ENCODE measurements at regions not wholly inside any gene's neighbourhood (a gene's known extent, or its start where the extent isn't known, plus 50 kb on each side); places are given as distances from the start of the nearest gene placed in this dataset.

DNA sequence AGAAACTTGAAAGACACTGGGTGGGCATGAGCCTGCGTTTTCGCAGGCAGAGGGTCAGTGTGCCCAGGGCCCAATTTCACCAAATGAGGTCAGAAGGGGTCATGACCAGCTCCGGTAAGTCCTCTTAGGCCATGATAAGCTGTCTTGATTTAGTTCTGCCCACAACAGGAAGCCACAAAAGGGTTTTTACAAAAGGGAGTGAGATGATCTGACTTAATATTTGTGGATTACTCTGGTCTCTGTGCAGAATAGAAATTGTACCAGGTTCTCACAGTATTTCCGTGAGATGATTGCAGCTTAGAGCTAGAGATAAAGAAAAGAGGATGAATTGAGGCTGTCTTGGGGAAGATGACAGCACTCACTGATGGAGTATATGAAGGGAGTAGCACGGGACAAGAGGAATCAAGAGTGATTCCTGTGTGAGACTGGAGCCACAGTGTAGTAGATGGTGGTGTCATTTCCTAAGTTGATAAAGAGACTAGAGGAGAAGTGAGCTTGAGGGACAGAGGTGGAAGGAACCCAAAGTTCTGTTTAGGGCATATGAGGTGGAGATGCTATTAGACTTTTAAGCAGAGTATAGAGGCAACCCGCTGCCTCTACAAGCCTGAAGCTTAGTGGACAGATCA, 288.3 kb upstream of the AMIGO2 start:
- H3K79me2 ChIP-seq (ENCODE audit: insufficient read depth, low read length) = no peaks in the 10 kb centered on the region
- H2AFZ ChIP-seq (ENCODE audit: low read length) = no peak overlapping the region
- DNase-seq (ENCODE audit: low spot score) (no peak), FAIRE-seq (no peak), ATAC-seq (no peak)
- H3K4me2 ChIP-seq (ENCODE audit: low read depth, low read length) = no peak overlapping the region
- H3K9me3 ChIP-seq (ENCODE audit: low read length) = no peaks in the 10 kb centered on the region
- in situ Hi-C loops (cut with HindIII; ENCODE audit: extremely low pct_ligation_motif_present, low pct_unique_long_range_greater_than_20kb) = no loop called here
- intact Hi-C loops (cut with micrococcal nuclease; ENCODE audit: unreplicated experiment) = no loop called here
- CTCF ChIA-PET (ENCODE audit: low intra/inter-chr PET ratio, low total read pairs) = no interaction called here
- no TSS peak for BruUV-seq (replicated peaks)
- POLR2A ChIA-PET = no interaction called here
- no peak overlapping the region for H3K27ac ChIP-seq (ENCODE audit: extremely low read length, insufficient read depth, low read length)
- no peaks in the 10 kb centered on the region for H3K27me3 ChIP-seq (ENCODE audit: control insufficient read depth in 1 of 2, insufficient read depth in 2 of 2, low read length in 2 of 2)
- no peaks in the 10 kb centered on the region for H4K20me1 ChIP-seq (ENCODE audit: insufficient read depth, low read length)
- no peak overlapping the region for H3K4me3 ChIP-seq (replicated peaks in 1 of 3; ENCODE audit: insufficient read depth in 1 of 3, low read depth in 2 of 3, low read length in 3 of 3)
- H3K36me3 ChIP-seq (replicated peaks in 1 of 2; ENCODE audit: control insufficient read depth in 1 of 2, insufficient read depth in 2 of 2, low read length in 2 of 2) = no peaks in the 10 kb centered on the region
- no peaks in the 10 kb centered on the region for H3K4me1 ChIP-seq (ENCODE audit: insufficient read depth, low read length)
- H3K9ac ChIP-seq (ENCODE audit: insufficient read depth, low read depth, low read length) = no peak overlapping the region
- 8% methylated on average over 6 of the region's 6 CpGs for WGBS (ENCODE audit: low lambda C conversion rate)
- TF ChIP-seq, protein P1, sequence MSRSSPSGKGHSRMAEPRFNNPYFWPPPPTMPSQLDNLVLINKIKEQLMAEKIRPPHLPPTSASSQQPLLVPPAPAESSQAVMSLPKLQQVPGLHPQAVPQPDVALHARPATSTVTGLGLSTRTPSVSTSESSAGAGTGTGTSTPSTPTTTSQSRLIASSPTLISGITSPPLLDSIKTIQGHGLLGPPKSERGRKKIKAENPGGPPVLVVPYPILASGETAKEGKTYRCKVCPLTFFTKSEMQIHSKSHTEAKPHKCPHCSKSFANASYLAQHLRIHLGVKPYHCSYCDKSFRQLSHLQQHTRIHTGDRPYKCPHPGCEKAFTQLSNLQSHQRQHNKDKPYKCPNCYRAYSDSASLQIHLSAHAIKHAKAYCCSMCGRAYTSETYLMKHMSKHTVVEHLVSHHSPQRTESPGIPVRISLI (CRISPR knock-in tag; IDR thresholded peaks at IDR 0.05; ENCODE audit: borderline replicate concordance) = no peak
- TF ChIP-seq ZNF33B (CRISPR knock-in tag; IDR thresholded peaks at IDR 0.05) = no peak
- no peak for TF ChIP-seq GZF1 (CRISPR knock-in tag; IDR thresholded peaks at IDR 0.05)
- TF ChIP-seq, protein P2, sequence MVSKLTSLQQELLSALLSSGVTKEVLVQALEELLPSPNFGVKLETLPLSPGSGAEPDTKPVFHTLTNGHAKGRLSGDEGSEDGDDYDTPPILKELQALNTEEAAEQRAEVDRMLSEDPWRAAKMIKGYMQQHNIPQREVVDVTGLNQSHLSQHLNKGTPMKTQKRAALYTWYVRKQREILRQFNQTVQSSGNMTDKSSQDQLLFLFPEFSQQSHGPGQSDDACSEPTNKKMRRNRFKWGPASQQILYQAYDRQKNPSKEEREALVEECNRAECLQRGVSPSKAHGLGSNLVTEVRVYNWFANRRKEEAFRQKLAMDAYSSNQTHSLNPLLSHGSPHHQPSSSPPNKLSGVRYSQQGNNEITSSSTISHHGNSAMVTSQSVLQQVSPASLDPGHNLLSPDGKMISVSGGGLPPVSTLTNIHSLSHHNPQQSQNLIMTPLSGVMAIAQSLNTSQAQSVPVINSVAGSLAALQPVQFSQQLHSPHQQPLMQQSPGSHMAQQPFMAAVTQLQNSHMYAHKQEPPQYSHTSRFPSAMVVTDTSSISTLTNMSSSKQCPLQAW (CRISPR knock-in tag; IDR thresholded peaks at IDR 0.05) = no peak
- TF ChIP-seq ZNF10 (CRISPR knock-in tag; IDR thresholded peaks at IDR 0.05; ENCODE audit: borderline replicate concordance, low read depth) = no peak
- TF ChIP-seq, protein P3, sequence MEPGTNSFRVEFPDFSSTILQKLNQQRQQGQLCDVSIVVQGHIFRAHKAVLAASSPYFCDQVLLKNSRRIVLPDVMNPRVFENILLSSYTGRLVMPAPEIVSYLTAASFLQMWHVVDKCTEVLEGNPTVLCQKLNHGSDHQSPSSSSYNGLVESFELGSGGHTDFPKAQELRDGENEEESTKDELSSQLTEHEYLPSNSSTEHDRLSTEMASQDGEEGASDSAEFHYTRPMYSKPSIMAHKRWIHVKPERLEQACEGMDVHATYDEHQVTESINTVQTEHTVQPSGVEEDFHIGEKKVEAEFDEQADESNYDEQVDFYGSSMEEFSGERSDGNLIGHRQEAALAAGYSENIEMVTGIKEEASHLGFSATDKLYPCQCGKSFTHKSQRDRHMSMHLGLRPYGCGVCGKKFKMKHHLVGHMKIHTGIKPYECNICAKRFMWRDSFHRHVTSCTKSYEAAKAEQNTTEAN (CRISPR knock-in tag; conservative IDR thresholded peaks at IDR 0.05) = no peak
- TF ChIP-seq ZNF530 (CRISPR knock-in tag; IDR thresholded peaks at IDR 0.05; ENCODE audit: low read depth) = no peak
- TF ChIP-seq ZKSCAN8 (CRISPR knock-in tag; IDR thresholded peaks at IDR 0.05; ENCODE audit: borderline replicate concordance) = no peak
- no peak for TF ChIP-seq PHF5A (CRISPR knock-in tag; IDR thresholded peaks at IDR 0.05; ENCODE audit: low read depth, unreplicated experiment)
- TF ChIP-seq ADNP (CRISPR knock-in tag; IDR thresholded peaks at IDR 0.05) = no peak
- TF ChIP-seq, protein P4, sequence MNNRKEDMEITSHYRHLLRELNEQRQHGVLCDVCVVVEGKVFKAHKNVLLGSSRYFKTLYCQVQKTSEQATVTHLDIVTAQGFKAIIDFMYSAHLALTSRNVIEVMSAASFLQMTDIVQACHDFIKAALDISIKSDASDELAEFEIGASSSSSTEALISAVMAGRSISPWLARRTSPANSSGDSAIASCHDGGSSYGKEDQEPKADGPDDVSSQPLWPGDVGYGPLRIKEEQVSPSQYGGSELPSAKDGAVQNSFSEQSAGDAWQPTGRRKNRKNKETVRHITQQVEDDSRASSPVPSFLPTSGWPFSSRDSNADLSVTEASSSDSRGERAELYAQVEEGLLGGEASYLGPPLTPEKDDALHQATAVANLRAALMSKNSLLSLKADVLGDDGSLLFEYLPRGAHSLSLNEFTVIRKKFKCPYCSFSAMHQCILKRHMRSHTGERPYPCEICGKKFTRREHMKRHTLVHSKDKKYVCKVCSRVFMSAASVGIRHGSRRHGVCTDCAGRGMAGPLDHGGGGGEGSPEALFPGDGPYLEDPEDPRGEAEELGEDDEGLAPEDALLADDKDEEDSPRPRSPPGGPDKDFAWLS (CRISPR knock-in tag; IDR thresholded peaks at IDR 0.05; ENCODE audit: borderline replicate concordance) = no peak
- TF ChIP-seq, protein P5, sequence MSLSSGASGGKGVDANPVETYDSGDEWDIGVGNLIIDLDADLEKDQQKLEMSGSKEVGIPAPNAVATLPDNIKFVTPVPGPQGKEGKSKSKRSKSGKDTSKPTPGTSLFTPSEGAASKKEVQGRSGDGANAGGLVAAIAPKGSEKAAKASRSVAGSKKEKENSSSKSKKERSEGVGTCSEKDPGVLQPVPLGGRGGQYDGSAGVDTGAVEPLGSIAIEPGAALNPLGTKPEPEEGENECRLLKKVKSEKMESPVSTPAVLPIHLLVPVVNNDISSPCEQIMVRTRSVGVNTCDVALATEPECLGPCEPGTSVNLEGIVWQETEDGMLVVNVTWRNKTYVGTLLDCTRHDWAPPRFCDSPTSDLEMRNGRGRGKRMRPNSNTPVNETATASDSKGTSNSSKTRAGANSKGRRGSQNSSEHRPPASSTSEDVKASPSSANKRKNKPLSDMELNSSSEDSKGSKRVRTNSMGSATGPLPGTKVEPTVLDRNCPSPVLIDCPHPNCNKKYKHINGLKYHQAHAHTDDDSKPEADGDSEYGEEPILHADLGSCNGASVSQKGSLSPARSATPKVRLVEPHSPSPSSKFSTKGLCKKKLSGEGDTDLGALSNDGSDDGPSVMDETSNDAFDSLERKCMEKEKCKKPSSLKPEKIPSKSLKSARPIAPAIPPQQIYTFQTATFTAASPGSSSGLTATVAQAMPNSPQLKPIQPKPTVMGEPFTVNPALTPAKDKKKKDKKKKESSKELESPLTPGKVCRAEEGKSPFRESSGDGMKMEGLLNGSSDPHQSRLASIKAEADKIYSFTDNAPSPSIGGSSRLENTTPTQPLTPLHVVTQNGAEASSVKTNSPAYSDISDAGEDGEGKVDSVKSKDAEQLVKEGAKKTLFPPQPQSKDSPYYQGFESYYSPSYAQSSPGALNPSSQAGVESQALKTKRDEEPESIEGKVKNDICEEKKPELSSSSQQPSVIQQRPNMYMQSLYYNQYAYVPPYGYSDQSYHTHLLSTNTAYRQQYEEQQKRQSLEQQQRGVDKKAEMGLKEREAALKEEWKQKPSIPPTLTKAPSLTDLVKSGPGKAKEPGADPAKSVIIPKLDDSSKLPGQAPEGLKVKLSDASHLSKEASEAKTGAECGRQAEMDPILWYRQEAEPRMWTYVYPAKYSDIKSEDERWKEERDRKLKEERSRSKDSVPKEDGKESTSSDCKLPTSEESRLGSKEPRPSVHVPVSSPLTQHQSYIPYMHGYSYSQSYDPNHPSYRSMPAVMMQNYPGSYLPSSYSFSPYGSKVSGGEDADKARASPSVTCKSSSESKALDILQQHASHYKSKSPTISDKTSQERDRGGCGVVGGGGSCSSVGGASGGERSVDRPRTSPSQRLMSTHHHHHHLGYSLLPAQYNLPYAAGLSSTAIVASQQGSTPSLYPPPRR (CRISPR knock-in tag; IDR thresholded peaks at IDR 0.05; ENCODE audit: borderline replicate concordance) = no peak
- no peak for TF ChIP-seq GLI4 (CRISPR knock-in tag; IDR thresholded peaks at IDR 0.05; ENCODE audit: borderline replicate concordance)
- no peak for TF ChIP-seq KDM4B (CRISPR knock-in tag; IDR thresholded peaks at IDR 0.05)

Data from HepG2 (cell line).